K562 (cell line): ENCODE measurements at regions not wholly inside any gene's neighbourhood (a gene's known extent, or its start where the extent isn't known, plus 50 kb on each side); places are given as distances from the start of the nearest gene placed in this dataset.

Experiments used
- ATAC-seq: fragments of 200-7000 bp; cut with Tn5 transposase; 3 replicates; pipeline ENCODE4 v1.9.1; 2020; ENCODE audit warnings: moderate library complexity
- BruUV-seq: library from RNA; stranded (reverse); fragments of 400-500 nt; replicated peaks from 2 replicates; lab custom pipeline; 2021; lab: Mats Ljungman, UMichigan
- CTCF ChIA-PET: fragments of 300-600 bp; formaldehyde crosslinking; extraction: SDS; loops from one replicate; lab custom pipeline; 2021; ENCODE audit warnings: low intra/inter-chr PET ratio; lab: Yijun Ruan, JAX
- POLR2A ChIA-PET: fragments of 300-600, 350-650 bp; sonication (Branson Sonifier 250); formaldehyde crosslinking; extraction: SDS; loops from one replicate; lab custom pipeline; 2021; ENCODE audit warnings: antibody characterized with exemption, inconsistent platforms; lab: Yijun Ruan, JAX
- DNase-seq, 4 experiments: peaks; one replicate each; pipeline versions ENCODE4 v3.0.0 to v3.0.0-alpha.2; 2011 to 2018; ENCODE audit warnings: low spot score in 3 of 4, mixed read lengths in 3 of 4; ENCODE audit errors: extremely low read depth in 1 of 4
- FAIRE-seq: peaks from 2 replicates; lab custom pipeline; 2011; peaks lifted over from hg19 to GRCh38; lab: Jason Lieb, UNC
- H2AFZ ChIP-seq: 2 replicates; pipeline ENCODE4 v1.6.0; 2011; ENCODE audit warnings: low read depth, low read length, control low read depth, inconsistent platforms
- H3K27ac ChIP-seq: fragments of 200-600 bp; 3 replicates; pipeline ENCODE4 v1.8.0; 2011; ENCODE audit warnings: low read depth, mild to moderate bottlenecking, control low read depth, inconsistent platforms, low read length, moderate library complexity, mixed read lengths; ENCODE audit errors: extremely low read depth
- H3K27me3 ChIP-seq, 2 experiments: fragments of 300-600 bp in 1 of 2; 2 replicates in 1 of 2; 3 replicates in 1 of 2; pipeline versions ENCODE4 v1.6.0 to v1.8.0; 2011; ENCODE audit warnings: inconsistent platforms in 2 of 2, low read length in 2 of 2, mild to moderate bottlenecking in 1 of 2, mixed read lengths in 1 of 2, moderate library complexity in 1 of 2; ENCODE audit not compliant: control insufficient read depth in 2 of 2, insufficient read depth in 2 of 2
- H3K36me3 ChIP-seq: fragments of 300-600 bp; 3 replicates; pipeline ENCODE4 v1.8.0; 2011; ENCODE audit warnings: mild to moderate bottlenecking, low read length, inconsistent platforms; ENCODE audit not compliant: control insufficient read depth, insufficient read depth
- H3K4me1 ChIP-seq, 2 experiments: fragments of 200-600 bp in 1 of 2; replicated peaks in 1 of 2; 2 replicates in 1 of 2; 3 replicates in 1 of 2; pipeline versions ENCODE4 v1.5.1 to v1.8.0; 2011; ENCODE audit warnings: inconsistent platforms in 2 of 2, low read length in 2 of 2, mild to moderate bottlenecking in 1 of 2, mixed read lengths in 1 of 2, moderate library complexity in 1 of 2; ENCODE audit not compliant: control insufficient read depth in 2 of 2, insufficient read depth in 2 of 2
- H3K4me2 ChIP-seq: 2 replicates; pipeline ENCODE4 v1.6.1; 2011; ENCODE audit warnings: low read length, control low read depth, inconsistent platforms, mixed read lengths; ENCODE audit not compliant: insufficient read depth
- H3K4me3 ChIP-seq: fragments of 200-600 bp; sonication (generic), shearing (Covaris generic); 2 replicates; pipeline ENCODE4 v1.5.1; 2016; ENCODE audit warnings: control low read depth, inconsistent platforms
- H3K79me2 ChIP-seq: fragments of 200-600 bp; 3 replicates; pipeline ENCODE4 v1.8.0; 2011; ENCODE audit warnings: low read length, inconsistent platforms; ENCODE audit not compliant: control insufficient read depth, insufficient read depth
- H3K9ac ChIP-seq, 2 experiments: 2 replicates each; pipeline versions ENCODE4 v1.6.0 to v1.6.1; 2011; ENCODE audit warnings: low read depth in 2 of 2, low read length in 2 of 2, control low read depth in 1 of 2, inconsistent platforms in 1 of 2, mild to moderate bottlenecking in 1 of 2, mixed read lengths in 1 of 2; ENCODE audit not compliant: insufficient read depth in 1 of 2
- H3K9me1 ChIP-seq: one replicate; pipeline ENCODE4 v1.6.0; 2011; ENCODE audit warnings: inconsistent platforms, mild to moderate bottlenecking, low read length, moderate library complexity; ENCODE audit not compliant: control insufficient read depth, insufficient read depth
- H3K9me3 ChIP-seq: replicated peaks from 2 replicates; pipeline ENCODE4 v1.5.1; 2011; ENCODE audit warnings: low read depth, low read length, inconsistent platforms; ENCODE audit not compliant: control insufficient read depth, insufficient read depth
- H4K20me1 ChIP-seq: replicated peaks from 2 replicates; pipeline ENCODE4 v1.6.1; 2011; ENCODE audit warnings: low read length, inconsistent platforms, mixed read lengths; ENCODE audit not compliant: control insufficient read depth, insufficient read depth
- HMG20A ChIP-seq: fragments of 450-650 bp; formaldehyde crosslinking; conservative IDR thresholded peaks from 2 replicates; pipeline ENCODE4 v1.4.0; 2020; ENCODE audit warnings: mild to moderate bottlenecking, mixed read lengths
- KLF6 ChIP-seq: fragments of 250-450 bp; sonication (Bioruptor Pico); IDR thresholded peaks from 2 replicates; pipeline ENCODE4 v1.4.0; 2020; ENCODE audit warnings: mild to moderate bottlenecking, moderate library complexity, borderline replicate concordance
- MTA1 ChIP-seq: fragments of 450-650 bp; IDR thresholded peaks from 2 replicates; pipeline ENCODE4 v1.6.1; 2017; ENCODE audit warnings: borderline replicate concordance
- RBBP5 ChIP-seq: fragments of 200-600 bp; sonication (generic); IDR thresholded peaks from 2 replicates; pipeline ENCODE4 v1.6.1; 2012; ENCODE audit warnings: borderline replicate concordance, mild to moderate bottlenecking, low read length, control low read depth, inconsistent platforms; ENCODE audit not compliant: insufficient read depth, poor library complexity, severe bottlenecking
- RUNX1 ChIP-seq: sonication (generic); IDR thresholded peaks from 2 replicates; pipeline ENCODE4 v1.6.1; 2016; ENCODE audit warnings: antibody characterized with exemption, low read depth
- SNIP1 ChIP-seq: fragments of 450-650 bp; IDR thresholded peaks from 2 replicates; pipeline ENCODE4 v1.7.1; 2017; ENCODE audit warnings: low read depth, mild to moderate bottlenecking
- ZNF174 ChIP-seq: fragments of 250-450 bp; sonication (Bioruptor Pico); IDR thresholded peaks from 2 replicates; pipeline ENCODE4 v1.4.0; 2020; ENCODE audit warnings: mild to moderate bottlenecking
- ZNF449 ChIP-seq: fragments of 250-450 bp; sonication (Bioruptor Pico); IDR thresholded peaks from 2 replicates; pipeline ENCODE4 v1.8.0; 2022; ENCODE audit warnings: moderate library complexity, mild to moderate bottlenecking, inconsistent platforms
- ZNF511 ChIP-seq: sonication (generic); formaldehyde crosslinking; IDR thresholded peaks from 2 replicates; pipeline ENCODE4 v1.8.0; 2022; ENCODE audit warnings: mild to moderate bottlenecking, missing genetic modification reagents
- WGBS: fragments of 100-300 bp; shearing (Covaris generic); methylation state at CpG from one replicate; pipeline ENCODE4 v1.1.6; 2016; ENCODE audit warnings: low coverage, mixed read lengths; ENCODE audit not compliant: insufficient coverage; ENCODE audit errors: missing lambda C conversion rate; 5-methylcytosine and 5-hydroxymethylcytosine counted together
- in situ Hi-C: fragments of 300-500 bp; cut with MboI; formaldehyde crosslinking; loops from 4 replicates; pipeline ENCODE4 v1.15.0; 2018; ENCODE audit warnings: inconsistent platforms, mixed read lengths
- intact Hi-C: fragments of 100-400 bp; cut with micrococcal nuclease; formaldehyde crosslinking; loops from 2 replicates; pipeline ENCODE4 v1.14.2; 2022

GRCh38 chr6:25192590-25193459 is 86.3 kb upstream of the CARMIL1 start:
- Histone ChIP-seq H3K4me3 (no peak overlapping the region), H3K9ac (no peak overlapping the region), H3K36me3 (no peaks in the 10 kb centered on the region), H3K4me1 (no peaks in the 10 kb centered on the region), H3K9me3 (no peaks in the 10 kb centered on the region), H4K20me1 (no peaks in the 10 kb centered on the region), H3K27ac (no peak overlapping the region), H3K9me1 (no peaks in the 10 kb centered on the region), H3K27me3 (0 out of 5 replicates have a peak, but pooled peaks cover 0 to 3% of the 10 kb centered on the region in 2 experiments), H3K79me2 (no peaks in the 10 kb centered on the region)
- CTCF ChIA-PET = no interaction called here
- DNase-seq = no peak
- under 1% methylated on average over 6 of the region's 6 CpGs for WGBS
- intact Hi-C loops = no loop called here
- TF ChIP-seq ZNF174 (CRISPR knock-in tag) (no peak), ZNF449 (CRISPR knock-in tag) (no peak), RUNX1 (no peak), KLF6 (CRISPR knock-in tag) (no peak), SNIP1 (no peak), MTA1 (no peak), ZNF511 (CRISPR knock-in tag) (no peak), HMG20A (CRISPR knock-in tag) (no peak), RBBP5 (no peak)
- TF ChIP-seq, all 486 proteins: peak for 0
- H3K4me2 ChIP-seq = no peak overlapping the region
- FAIRE-seq = no peak
- H2AFZ ChIP-seq = no peak overlapping the region
- POLR2A ChIA-PET = interaction anchor here (0.5 to 1.2 kb wide), 4 partner anchors 10 to 534 kb away, joined by 3 to 4 read pairs (median 3); no protein-coding TSS in a partner anchor
- no peak for ATAC-seq
- in situ Hi-C loops = no loop called here
- no TSS peak for BruUV-seq
